Mucosa of descending colon (tissue), 3 donors: ENCODE measurements at regions not wholly inside any gene's neighbourhood (a gene's known extent, or its start where the extent isn't known, plus 50 kb on each side); places are given as distances from the start of the nearest gene placed in this dataset.

ENCODE experiments used
- ATAC-seq: fragments of 200-7000 bp; cut with Tn5 transposase; one replicate; pipeline ENCODE4 v1.9.1; 2020; ENCODE audit warnings: mild to moderate bottlenecking, moderate library complexity
- DNase-seq, 3 donors: peaks; one replicate each; pipeline ENCODE4 v3.0.0-alpha.2; 2020
- H3K36me3 ChIP-seq: fragments of 200-600 bp; one replicate; pipeline ENCODE4 v1.8.0; 2021; ENCODE audit warnings: low read depth, mild to moderate bottlenecking
- H3K4me1 ChIP-seq: fragments of 200-600 bp; one replicate; pipeline ENCODE4 v1.8.0; 2021; ENCODE audit warnings: low read depth, mild to moderate bottlenecking
- H3K4me3 ChIP-seq: fragments of 200-600 bp; one replicate; pipeline ENCODE4 v1.8.0; 2021; ENCODE audit warnings: mild to moderate bottlenecking
- H3K9me3 ChIP-seq: fragments of 200-600 bp; one replicate; pipeline ENCODE4 v1.8.0; 2021; ENCODE audit warnings: mild to moderate bottlenecking
- CTCF ChIP-seq: fragments of 200-600 bp; IDR thresholded peaks from one replicate; pipeline ENCODE4 v1.8.0; 2022; ENCODE audit warnings: antibody characterized with exemption, mild to moderate bottlenecking
- intact Hi-C, 2 donors: fragments of 100-400 bp; cut with DNase I in 1 of 2; cut with micrococcal nuclease in 1 of 2; formaldehyde crosslinking; loops; one replicate each; pipeline versions ENCODE4 v1.11.0 to v1.11.1; 2022; cut with DNase I, micrococcal nuclease
- donor health status: DM: no; HTN: no; CAD: no; lungs with moderate emphysema.
- donor health status: DM: no; HTN: no; CAD: no.
- donor health status: DM: no; HTN: yes; CAD: no.

GRCh38 chr3:137222736-137223225 is 265.0 kb downstream of the IL20RB start:
- TF ChIP-seq CTCF, result no peak
- intact Hi-C loops, result no loop called here
- DNase-seq, result no peak
- Histone ChIP-seq H3K36me3 (no peaks in the 10 kb centered on the region), H3K4me1 (no peaks in the 10 kb centered on the region), H3K4me3 (no peak overlapping the region), H3K9me3 (no peaks in the 10 kb centered on the region)
- ATAC-seq, result no peak

GRCh38 chr3:137224464-137224863 is 266.7 kb downstream of the IL20RB start:
- no peak for TF ChIP-seq CTCF
- no peak for ATAC-seq
- Histone ChIP-seq H3K4me3 (no peak overlapping the region), H3K9me3 (no peaks in the 10 kb centered on the region), H3K36me3 (no peaks in the 10 kb centered on the region), H3K4me1 (no peaks in the 10 kb centered on the region)
- no peak for DNase-seq
- intact Hi-C loops, result no loop called here

- no peak overlapping the region for H3K4me3 ChIP-seq
- no peak for DNase-seq
- TF ChIP-seq CTCF, result no peak
- H3K36me3 ChIP-seq, result no peaks in the 10 kb centered on the region
- no peaks in the 10 kb centered on the region for H3K9me3 ChIP-seq
- no peaks in the 10 kb centered on the region for H3K4me1 ChIP-seq
- intact Hi-C loops, result no loop called here
- no peak for ATAC-seq
Measured at GRCh38 chr3:137242836-137243400, 285.1 kb downstream of the IL20RB start.

GRCh38 chr3:137246491-137246890 is 288.7 kb downstream of the IL20RB start:
- Histone ChIP-seq H3K9me3 (no peaks in the 10 kb centered on the region), H3K4me1 (no peaks in the 10 kb centered on the region), H3K36me3 (no peaks in the 10 kb centered on the region), H3K4me3 (no peak overlapping the region)
- TF ChIP-seq CTCF, result no peak
- no peak for DNase-seq
- no peak for ATAC-seq
- intact Hi-C loops, result no loop called here

- no peak for TF ChIP-seq CTCF
- Histone ChIP-seq H3K36me3 (no peaks in the 10 kb centered on the region), H3K4me1 (no peaks in the 10 kb centered on the region), H3K9me3 (no peaks in the 10 kb centered on the region), H3K4me3 (no peak overlapping the region)
- intact Hi-C loops, result no loop called here
- DNase-seq (no peak), ATAC-seq (no peak)
Measured at GRCh38 chr3:137249311-137249940, 291.6 kb downstream of the IL20RB start.
